MM.1S (cell line): ENCODE measurements at regions not wholly inside any gene's neighbourhood (a gene's known extent, or its start where the extent isn't known, plus 50 kb on each side); places are given as distances from the start of the nearest gene placed in this dataset.

Source experiments
- CTCF ChIP-seq: fragments of 300-600 bp; sonication (generic); IDR thresholded peaks from 2 replicates; pipeline ENCODE4 v1.5.1; 2016; ENCODE audit warnings: antibody characterized with exemption, low read length, mixed read lengths
- EZH2 ChIP-seq: fragments of 300-600 bp; sonication (generic); optimal IDR thresholded peaks from 2 replicates; pipeline ENCODE3; 2017; ENCODE audit warnings: low read depth, mild to moderate bottlenecking, antibody characterized with exemption, low read length, mixed read lengths
- EZH2phosphoT487 ChIP-seq: fragments of 300-600 bp; sonication (generic); IDR thresholded peaks from 2 replicates; pipeline ENCODE4 v1.6.1; 2018; ENCODE audit warnings: antibody characterized with exemption, low read length

- TF ChIP-seq CTCF (no peak), EZH2 (no peak), EZH2phosphoT487 (no peak)
Measured at GRCh38 chr4:153084224-153084979, 119.8 kb upstream of the TRIM2 start.
